ENCODE measurements at regions not wholly inside any gene's neighbourhood (a gene's known extent, or its start where the extent isn't known, plus 50 kb on each side); places are given as distances from the start of the nearest gene placed in this dataset.

DNA sequence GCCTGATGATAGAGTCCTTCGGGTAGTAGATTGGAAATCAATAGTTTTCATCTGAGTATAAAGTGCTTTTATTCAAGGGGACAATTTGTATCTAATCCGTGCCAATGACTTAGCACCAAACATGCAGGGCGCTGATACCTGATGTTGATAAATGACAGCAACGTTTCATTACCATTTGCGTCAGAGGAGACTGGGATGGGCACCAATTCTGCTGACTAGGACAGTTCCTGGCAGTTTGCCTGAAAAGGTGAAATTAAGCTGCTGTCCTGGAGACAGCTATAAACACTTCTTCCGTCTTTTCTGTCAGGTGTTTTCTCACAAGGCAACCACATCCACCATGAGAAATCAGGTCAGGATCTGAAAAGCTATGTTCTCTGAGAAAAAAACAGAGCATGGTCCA lies 1136.4 kb downstream of the TYW1 start:
- H3K4me3 Mint-ChIP-seq, result no peak overlapping the region
- DNase-seq (no peak), ATAC-seq (replicated peaks) (no peak)
- no peak overlapping the region for H3K27ac Mint-ChIP-seq
- no peaks in the 10 kb centered on the region for H3K27me3 Mint-ChIP-seq
- no peaks in the 10 kb centered on the region for H3K4me1 Mint-ChIP-seq (ENCODE audit: low read depth in 2 of 2)
- H3K9me3 Mint-ChIP-seq, result peaks cover 0 to 14% of the 10 kb centered on the region in 2 donors
- no peaks in the 10 kb centered on the region for H3K36me3 Mint-ChIP-seq (ENCODE audit: insufficient read depth)

GRCh38 chr7:68143345-68143744 lies 1146.7 kb downstream of the TYW1 start:
- Mint-ChIP-seq H3K4me3 (no peak overlapping the region), H3K27me3 (no peaks in the 10 kb centered on the region), H3K36me3 (ENCODE audit: insufficient read depth) (no peaks in the 10 kb centered on the region), H3K27ac (no peak overlapping the region), H3K9me3 (peaks cover 5 to 32% of the 10 kb centered on the region in 2 donors), H3K4me1 (ENCODE audit: low read depth in 2 of 2) (no peaks in the 10 kb centered on the region)
- DNase-seq (no peak), ATAC-seq (replicated peaks) (no peak)

DNA sequence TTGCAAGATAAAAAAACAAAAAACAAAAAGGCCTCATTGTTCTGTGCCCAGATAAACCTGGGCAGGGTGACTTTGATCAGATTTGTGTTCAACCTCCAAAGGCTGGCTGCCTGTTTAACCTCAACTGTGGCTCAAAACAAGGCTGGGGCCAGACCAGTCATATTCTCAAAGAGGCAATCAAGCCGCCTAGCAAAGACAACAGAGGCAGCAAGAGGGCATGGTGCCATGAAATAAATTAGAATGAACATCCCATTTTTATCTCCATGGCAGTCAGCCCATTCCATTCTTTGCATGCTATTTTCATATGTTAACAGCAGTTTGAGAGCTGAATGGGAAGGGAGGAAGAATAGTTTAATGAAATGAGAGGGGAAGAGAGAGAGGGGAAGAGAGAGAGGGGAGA lies 1150.3 kb downstream of the TYW1 start:
- Mint-ChIP-seq H3K4me3 (no peak overlapping the region), H3K9me3 (peaks cover 5 to 18% of the 10 kb centered on the region in 2 donors), H3K27me3 (no peaks in the 10 kb centered on the region), H3K4me1 (ENCODE audit: low read depth in 2 of 2) (no peaks in the 10 kb centered on the region), H3K27ac (no peak overlapping the region), H3K36me3 (ENCODE audit: insufficient read depth) (no peaks in the 10 kb centered on the region)
- no peak for DNase-seq
- ATAC-seq (replicated peaks), result no peak

- Mint-ChIP-seq H3K4me3 (no peak overlapping the region), H3K27ac (no peak overlapping the region), H3K27me3 (no peaks in the 10 kb centered on the region), H3K9me3 (peaks cover 5 to 22% of the 10 kb centered on the region in 2 donors), H3K4me1 (ENCODE audit: low read depth in 2 of 2) (no peaks in the 10 kb centered on the region), H3K36me3 (ENCODE audit: insufficient read depth) (no peaks in the 10 kb centered on the region)
- DNase-seq (no peak), ATAC-seq (replicated peaks) (no peak)
Observed at GRCh38 chr7:68147614-68148238, 1151.1 kb downstream of the TYW1 start.

- Mint-ChIP-seq H3K36me3 (ENCODE audit: insufficient read depth) (no peaks in the 10 kb centered on the region), H3K9me3 (peaks cover 2 to 22% of the 10 kb centered on the region in 2 donors)
- DNase-seq, result no peak
Observed at GRCh38 chr7:68148440-68148839, 1151.8 kb downstream of the TYW1 start.

DNA sequence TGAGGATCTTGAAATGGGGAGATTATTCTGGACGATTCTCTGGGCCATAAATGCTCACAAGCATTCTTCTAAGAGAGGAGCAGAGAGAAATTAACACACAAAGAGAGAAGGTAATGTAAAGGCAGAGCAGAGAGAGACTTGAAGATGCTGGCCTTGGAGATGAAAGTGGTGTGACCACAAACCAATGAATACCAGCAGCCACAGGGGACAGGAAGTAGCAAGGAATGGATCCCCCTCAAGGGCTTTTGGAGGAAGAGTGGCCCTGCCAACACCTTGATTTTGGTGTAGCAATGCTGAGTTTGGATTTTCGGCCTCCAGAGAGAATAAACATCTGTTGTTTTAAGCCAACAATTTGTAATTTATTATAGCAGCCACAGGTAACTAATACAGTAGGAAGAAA lies 1155.6 kb downstream of the TYW1 start:
- H3K9me3 Mint-ChIP-seq, result peaks cover 0 to 7% of the 10 kb centered on the region in 2 donors
- H3K36me3 Mint-ChIP-seq (ENCODE audit: insufficient read depth), result no peaks in the 10 kb centered on the region
- H3K27ac Mint-ChIP-seq, result no peak overlapping the region
- H3K4me1 Mint-ChIP-seq (ENCODE audit: low read depth in 2 of 2), result no peaks in the 10 kb centered on the region
- H3K27me3 Mint-ChIP-seq, result no peaks in the 10 kb centered on the region
- no peak overlapping the region for H3K4me3 Mint-ChIP-seq
- ATAC-seq (replicated peaks) (no peak), DNase-seq (no peak)

More at GRCh38 chr7:68148440-68148839, 1151.8 kb downstream of the TYW1 start:
- no peak for ATAC-seq (replicated peaks)
- no peak overlapping the region for H3K4me3 Mint-ChIP-seq
- no peaks in the 10 kb centered on the region for H3K4me1 Mint-ChIP-seq (ENCODE audit: low read depth in 2 of 2)
- no peak overlapping the region for H3K27ac Mint-ChIP-seq
- H3K27me3 Mint-ChIP-seq, result no peaks in the 10 kb centered on the region

DNA sequence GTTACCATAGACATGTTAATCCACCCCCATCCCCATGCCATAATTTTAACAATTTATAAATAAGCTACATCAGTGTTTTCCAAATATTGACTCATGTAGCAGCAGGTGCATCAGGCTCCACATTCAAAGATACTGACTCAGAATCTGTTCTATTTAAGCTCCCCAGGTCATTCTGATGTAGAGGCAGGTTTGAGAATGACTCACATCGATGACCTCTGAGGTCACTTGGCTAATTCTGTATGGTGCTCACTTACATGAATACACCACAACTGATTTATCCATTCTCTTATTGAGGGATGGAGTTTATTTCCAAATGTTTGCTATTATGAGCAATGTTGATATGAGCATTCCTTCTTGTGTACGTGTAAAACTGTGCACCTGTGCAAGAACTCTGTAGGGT lies 1159.0 kb downstream of the TYW1 start:
- no peak overlapping the region for H3K4me3 Mint-ChIP-seq
- no peaks in the 10 kb centered on the region for H3K36me3 Mint-ChIP-seq (ENCODE audit: insufficient read depth)
- no peak for DNase-seq
- H3K27ac Mint-ChIP-seq, result no peak overlapping the region
- no peaks in the 10 kb centered on the region for H3K4me1 Mint-ChIP-seq (ENCODE audit: low read depth in 2 of 2)
- peaks cover 0 to 7% of the 10 kb centered on the region in 2 donors for H3K9me3 Mint-ChIP-seq
- no peak for ATAC-seq (replicated peaks)
- no peaks in the 10 kb centered on the region for H3K27me3 Mint-ChIP-seq

DNA sequence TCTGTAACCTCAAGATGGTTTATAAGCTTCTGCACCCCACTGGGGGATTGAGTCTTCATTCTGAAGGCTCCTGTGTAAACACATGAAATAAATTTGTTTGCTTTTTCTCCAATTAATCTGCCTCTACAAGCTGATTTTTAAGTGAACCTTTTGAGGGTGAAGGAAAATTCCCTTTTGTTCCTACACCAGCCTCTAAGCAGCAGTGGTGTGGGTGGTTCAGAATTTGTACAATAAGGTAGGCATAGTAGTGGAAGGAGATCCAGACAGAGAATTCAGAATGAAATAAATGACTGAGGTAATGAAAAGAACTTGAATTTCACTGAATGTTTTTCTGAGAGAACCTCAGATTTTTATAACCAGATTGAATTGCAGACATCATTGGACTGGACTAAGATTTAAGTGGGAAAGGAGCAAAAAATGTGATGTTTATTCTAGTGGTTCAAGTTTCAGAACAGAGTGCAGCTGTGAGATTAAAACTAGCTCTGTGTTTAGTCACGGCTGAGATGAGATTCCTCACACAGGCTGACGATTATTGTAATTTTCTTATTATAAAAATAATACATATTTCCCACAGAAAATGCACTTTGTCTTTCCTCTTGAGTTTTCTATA lies 1162.2 kb downstream of the TYW1 start:
- Mint-ChIP-seq H3K9me3 (peaks cover 0 to 1% of the 10 kb centered on the region in 2 donors), H3K4me3 (no peak overlapping the region), H3K4me1 (ENCODE audit: low read depth in 2 of 2) (no peaks in the 10 kb centered on the region), H3K36me3 (ENCODE audit: insufficient read depth) (no peaks in the 10 kb centered on the region), H3K27ac (no peak overlapping the region), H3K27me3 (no peaks in the 10 kb centered on the region)
- ATAC-seq (replicated peaks) (no peak), DNase-seq (no peak)

- Mint-ChIP-seq H3K4me3 (no peak overlapping the region), H3K4me1 (ENCODE audit: low read depth in 2 of 2) (no peaks in the 10 kb centered on the region), H3K36me3 (ENCODE audit: insufficient read depth) (no peaks in the 10 kb centered on the region), H3K27me3 (no peaks in the 10 kb centered on the region), H3K27ac (no peak overlapping the region), H3K9me3 (peaks cover 8 to 11% of the 10 kb centered on the region in 2 donors)
- no peak for DNase-seq
- ATAC-seq (replicated peaks), result no peak
Observed at GRCh38 chr7:68162712-68163111, 1166.1 kb downstream of the TYW1 start.

- no peaks in the 10 kb centered on the region for H3K4me1 Mint-ChIP-seq (ENCODE audit: low read depth in 2 of 2)
- H3K9me3 Mint-ChIP-seq, result peaks cover 10 to 18% of the 10 kb centered on the region in 2 donors
- no peaks in the 10 kb centered on the region for H3K27me3 Mint-ChIP-seq
- DNase-seq (no peak), ATAC-seq (replicated peaks) (no peak)
- no peaks in the 10 kb centered on the region for H3K36me3 Mint-ChIP-seq (ENCODE audit: insufficient read depth)
- no peak overlapping the region for H3K4me3 Mint-ChIP-seq
- no peak overlapping the region for H3K27ac Mint-ChIP-seq
Observed at GRCh38 chr7:68166525-68166924, 1169.9 kb downstream of the TYW1 start.

- no peak for ATAC-seq (replicated peaks)
- no peak overlapping the region for H3K4me3 Mint-ChIP-seq
- no peaks in the 10 kb centered on the region for H3K4me1 Mint-ChIP-seq (ENCODE audit: low read depth in 2 of 2)
Observed at GRCh38 chr7:68173513-68173912, 1176.9 kb downstream of the TYW1 start.

GRCh38 chr7:68176974-68177373 lies 1180.3 kb downstream of the TYW1 start:
- no peaks in the 10 kb centered on the region for H3K4me1 Mint-ChIP-seq (ENCODE audit: low read depth in 2 of 2)
- DNase-seq, result no peak
- peaks cover 0 to 3% of the 10 kb centered on the region in 2 donors for H3K9me3 Mint-ChIP-seq
- H3K27me3 Mint-ChIP-seq, result no peaks in the 10 kb centered on the region
- no peaks in the 10 kb centered on the region for H3K36me3 Mint-ChIP-seq (ENCODE audit: insufficient read depth)
- H3K27ac Mint-ChIP-seq, result no peak overlapping the region
- no peak for ATAC-seq (replicated peaks)
- H3K4me3 Mint-ChIP-seq, result no peak overlapping the region

More at GRCh38 chr7:68173513-68173912, 1176.9 kb downstream of the TYW1 start:
- H3K27ac Mint-ChIP-seq, result no peak overlapping the region
- no peak for DNase-seq
- H3K36me3 Mint-ChIP-seq (ENCODE audit: insufficient read depth), result no peaks in the 10 kb centered on the region
- H3K27me3 Mint-ChIP-seq, result no peaks in the 10 kb centered on the region
- H3K9me3 Mint-ChIP-seq, result peaks cover 5 to 7% of the 10 kb centered on the region in 2 donors

DNA sequence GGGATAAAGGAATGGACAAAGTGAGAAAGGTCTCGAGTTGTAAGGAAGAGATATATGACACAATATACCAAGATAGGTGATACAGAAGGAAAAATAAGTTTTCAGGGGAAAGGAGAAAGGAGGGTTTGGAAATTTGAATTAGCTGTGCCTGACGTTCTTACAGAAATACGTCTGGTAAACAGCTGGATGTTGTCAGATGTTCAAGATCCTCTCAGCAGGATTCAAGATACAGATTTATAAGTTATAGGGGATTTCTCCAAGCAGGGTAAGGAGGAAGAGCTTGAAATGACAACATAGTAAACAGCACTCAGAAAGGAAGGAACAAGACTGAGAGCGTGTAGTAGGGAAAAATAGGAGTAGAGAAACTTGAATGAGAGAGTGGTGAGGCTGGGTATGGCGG lies 1184.1 kb downstream of the TYW1 start:
- Mint-ChIP-seq H3K4me1 (ENCODE audit: low read depth in 2 of 2) (no peaks in the 10 kb centered on the region), H3K9me3 (peaks cover 0 to 8% of the 10 kb centered on the region in 2 donors), H3K27me3 (no peaks in the 10 kb centered on the region), H3K27ac (no peak overlapping the region), H3K36me3 (ENCODE audit: insufficient read depth) (no peaks in the 10 kb centered on the region), H3K4me3 (no peak overlapping the region)
- no peak for DNase-seq
- no peak for ATAC-seq (replicated peaks)

DNA sequence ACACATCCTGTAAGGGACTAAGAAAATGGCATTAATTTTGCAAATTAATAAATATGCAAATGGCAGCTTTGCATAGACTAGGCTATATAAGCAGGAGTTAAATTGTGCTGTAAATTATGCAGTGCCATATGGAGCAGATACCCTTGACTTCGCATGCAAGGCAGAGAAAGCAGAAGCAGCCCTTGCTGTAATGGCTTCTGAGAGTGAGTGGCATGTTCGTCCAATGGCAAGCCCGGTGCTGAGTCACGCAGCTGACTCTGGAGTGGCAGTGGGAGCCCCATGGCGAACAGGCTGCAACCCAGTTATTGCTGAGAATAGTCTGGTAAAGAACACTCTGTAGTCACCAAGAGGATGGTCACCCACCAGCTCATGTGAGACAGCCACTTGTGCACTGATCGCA lies 1186.5 kb downstream of the TYW1 start:
- ATAC-seq (replicated peaks) (no peak), DNase-seq (no peak)
- H3K27me3 Mint-ChIP-seq, result no peaks in the 10 kb centered on the region
- no peaks in the 10 kb centered on the region for H3K36me3 Mint-ChIP-seq (ENCODE audit: insufficient read depth)
- H3K4me3 Mint-ChIP-seq, result no peak overlapping the region
- no peaks in the 10 kb centered on the region for H3K4me1 Mint-ChIP-seq (ENCODE audit: low read depth in 2 of 2)
- H3K27ac Mint-ChIP-seq, result no peak overlapping the region
- H3K9me3 Mint-ChIP-seq, result peaks cover 7 to 8% of the 10 kb centered on the region in 2 donors

All from effector memory CD8-positive, alpha-beta T cell (primary cell).